Glutamatergic neuron (in vitro differentiated cells): ENCODE measurements at regions not wholly inside any gene's neighbourhood (a gene's known extent, or its start where the extent isn't known, plus 50 kb on each side); places are given as distances from the start of the nearest gene placed in this dataset.

Source experiments
- DNase-seq: peaks from one replicate; pipeline ENCODE4 v3.0.0; 2022
- H3K27ac Mint-ChIP-seq: one replicate; pipeline ENCODE4 v1.8.0; 2020; ENCODE audit warnings: mild to moderate bottlenecking, mixed read lengths, inconsistent platforms; ENCODE audit not compliant: unreplicated experiment
- H3K27me3 Mint-ChIP-seq: one replicate; pipeline ENCODE4 v1.8.0; 2020; ENCODE audit warnings: mild to moderate bottlenecking, moderate library complexity, mixed read lengths, inconsistent platforms; ENCODE audit not compliant: unreplicated experiment
- H3K36me3 Mint-ChIP-seq: one replicate; pipeline ENCODE4 v1.8.0; 2020; ENCODE audit warnings: mild to moderate bottlenecking, mixed read lengths, inconsistent platforms; ENCODE audit not compliant: unreplicated experiment
- H3K4me1 Mint-ChIP-seq: one replicate; pipeline ENCODE4 v1.8.0; 2020; ENCODE audit warnings: mild to moderate bottlenecking, low read depth, mixed read lengths, inconsistent platforms; ENCODE audit not compliant: unreplicated experiment
- H3K4me3 Mint-ChIP-seq: one replicate; pipeline ENCODE4 v1.8.0; 2020; ENCODE audit warnings: mild to moderate bottlenecking, mixed read lengths, inconsistent platforms; ENCODE audit not compliant: unreplicated experiment
- H3K9me3 Mint-ChIP-seq: one replicate; pipeline ENCODE4 v1.8.0; 2020; ENCODE audit warnings: mild to moderate bottlenecking, moderate library complexity, mixed read lengths, inconsistent platforms; ENCODE audit not compliant: unreplicated experiment
- TF ChIP-seq, protein P1 (sequence below): fragments of 200-600 bp; sonication (generic); IDR thresholded peaks from one replicate; pipeline ENCODE4 v1.5.0; 2021; ENCODE audit not compliant: partially characterized antibody, unreplicated experiment

DNA sequence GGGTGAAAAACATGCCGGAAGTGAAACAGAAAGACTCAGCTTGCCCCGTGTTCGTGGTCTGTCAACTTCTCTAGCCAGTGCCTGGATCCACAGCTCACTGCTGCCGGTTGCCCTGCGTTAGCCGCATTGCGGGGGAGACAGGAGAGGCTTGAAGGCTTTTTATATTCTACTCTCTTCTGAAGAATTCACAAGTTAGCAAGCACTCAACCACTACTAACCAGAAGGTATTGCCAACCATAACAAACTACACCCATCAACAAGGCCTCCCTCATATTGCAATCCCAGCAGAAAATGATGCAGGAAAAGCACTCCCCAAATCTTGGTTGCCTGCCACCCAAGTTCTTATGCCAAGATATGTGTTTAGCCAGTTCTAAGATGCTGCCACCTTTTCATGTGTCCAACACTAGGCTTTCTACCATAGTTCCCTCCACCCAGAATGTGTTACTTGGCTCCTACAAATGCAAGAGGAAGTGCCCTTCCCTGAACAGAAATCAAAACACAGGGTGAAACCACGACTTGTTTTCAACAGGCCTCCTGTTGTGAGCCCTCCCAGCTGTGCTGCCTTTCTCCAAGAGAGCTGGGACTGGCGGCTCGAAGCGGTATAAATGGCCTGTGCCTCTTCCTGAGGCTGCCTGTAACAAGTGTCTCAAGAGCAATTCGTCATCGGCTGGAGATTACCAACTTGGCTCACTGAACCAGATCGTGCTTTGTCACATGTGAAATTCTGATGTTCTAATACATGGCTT, 129.0 kb downstream of the SNX18 start:
- TF ChIP-seq, protein P1, sequence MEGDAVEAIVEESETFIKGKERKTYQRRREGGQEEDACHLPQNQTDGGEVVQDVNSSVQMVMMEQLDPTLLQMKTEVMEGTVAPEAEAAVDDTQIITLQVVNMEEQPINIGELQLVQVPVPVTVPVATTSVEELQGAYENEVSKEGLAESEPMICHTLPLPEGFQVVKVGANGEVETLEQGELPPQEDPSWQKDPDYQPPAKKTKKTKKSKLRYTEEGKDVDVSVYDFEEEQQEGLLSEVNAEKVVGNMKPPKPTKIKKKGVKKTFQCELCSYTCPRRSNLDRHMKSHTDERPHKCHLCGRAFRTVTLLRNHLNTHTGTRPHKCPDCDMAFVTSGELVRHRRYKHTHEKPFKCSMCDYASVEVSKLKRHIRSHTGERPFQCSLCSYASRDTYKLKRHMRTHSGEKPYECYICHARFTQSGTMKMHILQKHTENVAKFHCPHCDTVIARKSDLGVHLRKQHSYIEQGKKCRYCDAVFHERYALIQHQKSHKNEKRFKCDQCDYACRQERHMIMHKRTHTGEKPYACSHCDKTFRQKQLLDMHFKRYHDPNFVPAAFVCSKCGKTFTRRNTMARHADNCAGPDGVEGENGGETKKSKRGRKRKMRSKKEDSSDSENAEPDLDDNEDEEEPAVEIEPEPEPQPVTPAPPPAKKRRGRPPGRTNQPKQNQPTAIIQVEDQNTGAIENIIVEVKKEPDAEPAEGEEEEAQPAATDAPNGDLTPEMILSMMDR = no peak
- Mint-ChIP-seq H3K4me3 (no peak overlapping the region), H3K27me3 (peaks cover 4% of the 10 kb centered on the region), H3K27ac (no peak overlapping the region), H3K36me3 (peaks cover 8% of the 10 kb centered on the region), H3K4me1 (peaks cover 18% of the 10 kb centered on the region), H3K9me3 (peaks cover 6% of the 10 kb centered on the region)
- DNase-seq = no peak

DNA sequence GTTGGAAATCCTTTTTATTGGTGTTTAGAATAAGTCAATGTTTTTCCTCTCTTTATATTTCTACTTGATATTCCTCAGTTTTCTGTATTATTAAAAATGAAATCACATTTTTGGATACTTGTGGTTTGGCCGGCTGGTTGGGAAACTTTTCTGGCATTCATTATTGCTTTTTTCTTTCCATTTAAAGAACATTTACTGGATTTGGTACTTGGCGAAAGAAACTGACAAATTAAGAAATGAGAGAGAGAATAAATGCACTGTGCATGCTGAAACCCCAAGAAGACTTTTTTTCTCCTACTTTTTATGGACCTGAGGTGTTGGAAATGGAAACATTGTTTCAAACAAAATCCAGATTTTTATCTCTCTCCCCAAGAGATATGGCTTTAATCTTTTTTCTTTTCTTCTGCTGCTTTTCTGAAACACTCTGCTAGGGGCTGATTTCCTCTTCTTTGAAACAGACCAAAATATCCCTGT, 128.4 kb downstream of the SNX18 start:
- H3K9me3 Mint-ChIP-seq = peaks cover 6% of the 10 kb centered on the region
- TF ChIP-seq, protein P1 = no peak
- peaks cover 8% of the 10 kb centered on the region for H3K36me3 Mint-ChIP-seq
- no peak overlapping the region for H3K27ac Mint-ChIP-seq
- H3K27me3 Mint-ChIP-seq = peaks cover 4% of the 10 kb centered on the region
- H3K4me1 Mint-ChIP-seq = peaks cover 18% of the 10 kb centered on the region
- no peak overlapping the region for H3K4me3 Mint-ChIP-seq
- no peak for DNase-seq

DNA sequence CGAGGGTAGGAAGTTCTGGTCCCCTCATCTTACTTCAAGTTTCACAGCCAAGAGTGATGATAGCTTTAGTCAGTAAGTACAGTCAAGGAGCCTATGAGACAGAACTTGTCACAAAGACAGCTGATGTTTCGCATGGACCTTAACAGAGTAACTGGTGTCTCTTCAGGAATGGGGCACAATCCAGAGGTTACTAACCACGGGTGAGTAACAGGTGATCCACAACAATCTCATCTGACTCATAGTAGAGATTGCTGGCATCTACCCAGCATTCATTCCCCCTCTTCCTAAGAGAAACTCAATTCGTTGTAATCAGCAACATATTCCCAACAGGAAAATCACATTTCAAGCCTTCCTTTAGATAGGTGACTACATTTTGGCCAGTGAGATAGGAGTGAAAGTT, 126.7 kb downstream of the SNX18 start:
- Mint-ChIP-seq H3K27ac (no peak overlapping the region), H3K4me1 (peaks cover 18% of the 10 kb centered on the region), H3K4me3 (no peak overlapping the region), H3K9me3 (peaks cover 6% of the 10 kb centered on the region), H3K36me3 (peaks cover 8% of the 10 kb centered on the region), H3K27me3 (peaks cover 4% of the 10 kb centered on the region)
- no peak for DNase-seq
- TF ChIP-seq, protein P1 = no peak

- Mint-ChIP-seq H3K9me3 (peaks cover 6% of the 10 kb centered on the region), H3K4me3 (no peak overlapping the region), H3K36me3 (peaks cover 8% of the 10 kb centered on the region), H3K27me3 (peaks cover 4% of the 10 kb centered on the region), H3K27ac (no peak overlapping the region), H3K4me1 (peaks cover 18% of the 10 kb centered on the region)
- TF ChIP-seq, protein P1 = no peak
- no peak for DNase-seq
Measured at GRCh38 chr5:54643685-54644106, 126.1 kb downstream of the SNX18 start.

DNA sequence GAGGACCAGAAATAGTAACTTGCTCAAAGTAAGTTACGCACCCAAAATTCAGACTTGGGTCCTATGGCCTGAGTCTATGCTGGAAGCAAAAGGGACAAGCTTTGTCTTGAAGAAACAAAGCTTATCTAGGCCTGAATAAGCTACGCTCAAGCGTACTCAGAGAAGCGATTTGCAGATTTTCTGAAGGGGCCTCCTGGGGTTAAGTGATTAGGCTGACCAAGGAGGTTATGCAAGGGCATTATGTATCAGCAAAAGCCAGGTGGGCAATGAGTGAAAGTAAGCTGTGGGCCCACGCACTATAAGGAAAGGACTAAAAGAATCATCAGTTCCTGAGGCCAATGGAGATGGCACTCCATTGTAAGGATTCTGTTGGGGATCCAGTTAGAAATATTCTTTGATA, 122.1 kb downstream of the SNX18 start:
- Mint-ChIP-seq H3K36me3 (peaks cover 6% of the 10 kb centered on the region), H3K27me3 (peaks cover 3% of the 10 kb centered on the region)
- DNase-seq = no peak

More for the DNA sequence above, 122.1 kb downstream of the SNX18 start:
- TF ChIP-seq, protein P1 = no peak
- Mint-ChIP-seq H3K9me3 (peaks cover 4% of the 10 kb centered on the region), H3K4me3 (no peak overlapping the region), H3K27ac (no peak overlapping the region), H3K4me1 (peaks cover 9% of the 10 kb centered on the region)
